ENCODE measurements at regions not wholly inside any gene's neighbourhood (a gene's known extent, or its start where the extent isn't known, plus 50 kb on each side); places are given as distances from the start of the nearest gene placed in this dataset.

DNA sequence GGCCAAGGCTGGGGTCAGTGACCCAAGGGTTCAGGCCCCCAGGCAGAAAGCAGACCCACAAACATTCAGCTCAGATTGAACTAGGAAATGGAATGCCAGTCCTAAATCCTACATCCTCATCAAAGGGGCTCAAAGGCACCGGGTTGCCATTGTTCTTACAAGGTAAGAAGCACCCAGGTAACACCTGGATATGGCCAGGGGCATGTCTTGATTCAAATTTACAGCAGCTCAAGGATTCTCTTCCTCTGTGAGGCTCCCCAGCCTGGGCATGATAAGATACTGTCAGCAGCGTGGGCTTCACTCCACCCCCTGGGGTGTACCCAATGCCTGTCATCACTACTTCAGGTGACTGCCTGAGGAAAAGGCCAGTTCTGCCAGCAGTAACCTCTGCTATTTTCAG, 92.1 kb upstream of the FSTL4 start:
- DNase-seq: no peak

DNA sequence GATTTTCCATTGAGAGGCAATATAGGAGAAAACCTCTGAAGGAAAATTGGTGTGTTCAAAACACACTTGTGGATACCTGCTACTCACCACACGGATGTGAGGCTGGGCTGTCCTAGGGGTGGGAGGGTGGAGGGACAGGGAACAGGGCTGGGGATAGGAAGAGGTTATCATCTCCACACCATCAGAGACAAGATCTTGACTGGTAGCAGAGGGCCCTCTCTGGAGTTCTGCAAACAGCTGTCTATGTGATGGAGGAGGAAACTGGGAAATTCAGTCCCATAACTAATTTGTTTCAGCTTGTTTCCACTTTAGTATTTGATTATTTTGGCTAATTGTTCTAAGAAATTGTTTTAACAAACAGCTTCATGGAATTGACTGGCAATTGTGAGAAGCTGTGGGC, 91.6 kb upstream of the FSTL4 start:
- no peak for DNase-seq

GRCh38 chr5:133702791-133703770, 90.7 kb upstream of the FSTL4 start:
- DNase-seq: no peak

GRCh38 chr5:133701871-133702270, 89.5 kb upstream of the FSTL4 start:
- no peak for DNase-seq

DNA sequence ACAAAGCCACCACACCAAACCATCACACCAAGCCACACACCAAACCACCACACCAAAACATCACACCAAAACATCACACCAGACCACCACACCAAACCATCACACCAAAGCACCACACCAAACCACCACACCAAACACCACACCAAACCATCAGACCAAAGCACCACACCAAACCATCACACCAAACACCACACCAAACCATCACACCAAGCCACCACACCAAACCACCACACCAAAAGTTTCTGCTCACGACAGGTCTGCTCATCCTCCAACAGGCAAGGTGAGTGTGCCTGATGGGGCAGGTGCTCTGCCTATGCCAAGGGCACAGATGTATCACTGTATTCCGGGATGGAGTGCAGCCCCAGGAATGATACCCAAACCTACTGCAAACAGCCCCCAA, 87.9 kb upstream of the FSTL4 start:
- DNase-seq: no peak

- DNase-seq: no peak
Observed at GRCh38 chr5:133698646-133699526, 86.5 kb upstream of the FSTL4 start.

GRCh38 chr5:133698259-133698554, 85.9 kb upstream of the FSTL4 start:
- no peak for DNase-seq

GRCh38 chr5:133697536-133698258, 85.4 kb upstream of the FSTL4 start:
- no peak for DNase-seq

GRCh38 chr5:133696782-133697507, 84.6 kb upstream of the FSTL4 start:
- DNase-seq: no peak

- no peak for DNase-seq
Observed at GRCh38 chr5:133696006-133696584, 83.8 kb upstream of the FSTL4 start.

DNA sequence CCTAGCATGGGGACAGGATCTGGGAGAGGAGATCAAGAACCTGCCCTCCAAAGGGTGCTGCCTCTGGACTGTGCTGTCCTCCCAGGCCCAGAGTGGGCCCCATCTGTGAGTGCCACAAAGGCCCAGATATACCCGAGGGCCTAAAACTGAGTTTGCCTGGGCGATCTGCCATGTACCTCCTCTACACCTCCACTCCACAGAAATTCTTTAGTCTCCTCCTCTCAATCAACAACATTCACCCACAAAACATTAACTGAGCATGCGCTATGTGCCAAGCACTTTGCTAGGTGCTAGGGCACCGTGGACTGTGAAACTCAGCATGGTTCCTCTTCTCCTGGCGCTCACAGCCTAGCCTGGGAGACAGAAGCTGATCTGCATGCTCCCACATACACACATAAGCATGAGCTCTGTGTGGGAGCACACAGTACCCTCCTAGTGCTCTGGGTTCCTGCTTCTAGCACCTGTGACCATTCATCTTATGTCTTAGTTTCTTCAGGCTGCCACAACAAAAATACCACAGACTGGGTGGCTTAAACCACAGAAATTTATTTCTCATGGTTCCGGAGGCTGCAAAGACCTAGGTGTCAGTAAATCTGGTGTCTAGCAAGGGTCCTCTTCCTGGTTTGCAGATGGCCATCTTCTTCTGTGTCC, 82.0 kb upstream of the FSTL4 start:
- DNase-seq: no peak

- no peak for DNase-seq
Observed at GRCh38 chr5:133691448-133691847, 79.1 kb upstream of the FSTL4 start.

DNA sequence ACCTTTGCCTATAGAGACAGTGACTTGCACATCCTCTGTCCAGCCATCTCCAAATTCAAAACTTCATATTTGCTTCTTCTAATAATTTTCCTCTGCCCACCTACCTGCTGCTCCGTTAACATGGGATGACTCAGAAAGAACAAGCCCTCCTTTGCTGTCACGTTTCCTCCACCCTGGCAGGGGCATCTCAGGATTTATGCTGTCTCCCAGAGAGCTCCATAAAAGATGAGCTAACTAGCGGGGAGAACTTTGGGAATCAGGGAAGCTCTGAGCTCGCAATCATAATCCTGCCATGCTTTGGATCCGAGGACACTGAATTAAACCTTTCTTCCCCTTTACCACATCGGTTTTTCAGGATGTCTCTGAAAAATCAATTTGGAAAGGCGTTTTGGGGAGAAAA, 78.4 kb upstream of the FSTL4 start:
- no peak for DNase-seq

- no peak for DNase-seq
Observed at GRCh38 chr5:133688391-133688790, 76.0 kb upstream of the FSTL4 start.

DNA sequence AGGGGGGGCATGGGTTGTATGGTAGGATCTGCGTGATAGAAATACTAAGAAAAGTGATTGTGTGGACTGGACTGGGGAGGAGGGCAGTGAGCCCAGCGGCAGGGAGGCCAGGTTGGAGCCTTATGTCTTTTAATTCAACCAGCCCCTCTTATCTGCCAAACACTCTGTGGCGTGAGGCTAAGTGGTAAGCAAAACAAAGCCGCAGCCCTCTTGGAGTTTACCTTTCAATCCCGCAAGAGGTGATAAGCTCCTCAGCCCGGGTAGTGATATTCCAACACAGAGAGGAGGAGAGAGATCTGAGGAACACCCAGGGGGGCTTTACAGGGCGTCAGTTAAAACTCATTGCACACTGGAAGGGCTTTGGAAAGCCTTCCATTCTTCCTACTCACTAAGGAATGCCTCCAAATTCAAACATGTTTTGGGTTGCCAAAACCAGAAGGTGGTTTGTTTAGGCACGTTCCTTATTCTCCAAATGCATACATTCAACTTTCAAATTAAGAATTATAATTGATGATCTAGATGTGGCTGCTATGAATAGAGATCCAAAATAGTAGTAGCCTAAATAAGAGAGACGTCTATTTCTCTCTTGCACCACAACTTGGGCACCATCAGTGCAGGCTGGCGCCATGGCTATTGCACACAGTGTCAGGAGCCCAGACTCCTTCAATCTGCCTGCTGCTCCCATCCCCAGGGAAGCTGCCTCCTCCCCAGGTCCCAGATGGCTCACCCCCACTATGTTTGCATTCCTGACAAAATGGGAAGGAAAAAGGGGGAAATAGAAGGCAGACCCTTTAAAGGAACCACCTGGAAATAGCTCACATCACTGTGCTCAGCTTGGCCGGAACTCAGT, 75.1 kb upstream of the FSTL4 start:
- DNase-seq: no peak

GRCh38 chr5:133686566-133686965, 74.2 kb upstream of the FSTL4 start:
- no peak for DNase-seq

- no peak for DNase-seq
Observed at GRCh38 chr5:133685402-133686018, 73.2 kb upstream of the FSTL4 start.

DNA sequence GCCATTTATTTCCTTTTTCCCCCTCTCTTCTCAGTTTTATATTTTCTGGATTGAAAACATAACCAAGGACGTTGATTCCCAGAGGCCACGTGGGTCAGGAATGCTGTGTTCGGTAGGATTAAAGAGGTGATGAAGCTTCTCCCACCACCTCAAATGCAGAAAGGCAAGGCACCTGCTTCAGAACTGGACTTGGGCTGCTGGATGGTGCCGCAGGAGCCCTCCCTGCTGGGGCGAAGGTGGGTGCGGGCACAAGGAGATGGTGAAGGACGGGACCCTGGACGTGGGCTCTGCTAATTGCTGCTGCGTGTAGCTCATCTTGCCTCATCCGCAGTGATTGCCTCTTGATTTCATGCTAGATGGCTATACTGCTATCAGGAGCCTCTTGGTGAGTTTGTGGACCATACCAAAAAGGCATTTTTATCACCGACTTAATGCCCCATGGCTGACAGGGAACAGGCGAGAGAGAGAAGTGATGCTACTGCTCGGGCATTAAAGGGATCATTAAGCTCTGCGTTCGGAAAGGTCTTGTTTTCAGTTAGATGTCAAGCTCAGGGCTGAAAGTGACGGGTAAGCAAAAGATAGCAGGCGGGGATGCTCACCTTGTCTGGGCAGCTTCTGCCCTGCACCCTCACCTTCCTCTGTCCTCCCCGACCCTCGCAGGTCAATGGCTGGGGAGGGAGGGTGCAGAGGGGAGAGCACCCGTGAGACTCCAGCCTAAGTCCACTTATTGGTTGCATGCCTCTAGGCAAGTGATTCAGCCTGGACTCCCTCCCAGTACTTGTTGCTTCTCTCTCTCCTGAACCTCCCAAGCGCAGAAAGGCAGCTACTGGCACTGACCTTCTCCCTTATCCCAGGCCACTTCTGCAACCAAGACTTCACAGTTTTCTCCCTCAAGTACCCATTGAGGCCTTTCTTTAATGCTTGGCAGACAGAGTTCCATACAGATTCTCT, 71.6 kb upstream of the FSTL4 start:
- DNase-seq: no peak

- DNase-seq: no peak
Observed at GRCh38 chr5:133682451-133682850, 70.1 kb upstream of the FSTL4 start.
